SK-N-MC (cell line): ENCODE measurements at regions not wholly inside any gene's neighbourhood (a gene's known extent, or its start where the extent isn't known, plus 50 kb on each side); places are given as distances from the start of the nearest gene placed in this dataset.

Experiments
- EZH2 ChIP-seq: fragments of 200-600 bp; sonication (generic); IDR thresholded peaks from one replicate; pipeline ENCODE4 v1.6.1; 2017; ENCODE audit warnings: antibody characterized with exemption
- POLR2AphosphoS5 ChIP-seq: IDR thresholded peaks from 2 replicates; pipeline ENCODE4 v1.6.1; 2012; ENCODE audit warnings: mild to moderate bottlenecking, low read depth, low read length, borderline replicate concordance

- TF ChIP-seq EZH2 (no peak), POLR2AphosphoS5 (no peak)
Observed at GRCh38 chr9:108515856-108516255, 339.9 kb downstream of the ACTL7B start.
